SU-DHL-6 (cell line): ENCODE measurements at regions not wholly inside any gene's neighbourhood (a gene's known extent, or its start where the extent isn't known, plus 50 kb on each side); places are given as distances from the start of the nearest gene placed in this dataset.

Source experiments
- CTCF ChIP-seq: fragments of 200-600 bp; sonication (generic); IDR thresholded peaks from one replicate; pipeline ENCODE4 v1.5.1; 2017; ENCODE audit warnings: antibody characterized with exemption, mild to moderate bottlenecking, low read length, moderate library complexity; ENCODE audit not compliant: insufficient read depth, poor library complexity, severe bottlenecking
- EZH2phosphoT487 ChIP-seq: fragments of 200-600 bp; sonication (generic), shearing (Covaris generic); conservative IDR thresholded peaks from 2 replicates; pipeline ENCODE4 v1.6.1; 2018; ENCODE audit warnings: mild to moderate bottlenecking, antibody characterized with exemption, low read length, moderate library complexity, mixed read lengths

- TF ChIP-seq CTCF (no peak), EZH2phosphoT487 (no peak)
These were observed 371.0 kb upstream of the CHD6 start for GRCh38 chr20:41989039-41989679.
